Gastroesophageal sphincter (tissue), 3 donors: ENCODE measurements at regions not wholly inside any gene's neighbourhood (a gene's known extent, or its start where the extent isn't known, plus 50 kb on each side); places are given as distances from the start of the nearest gene placed in this dataset.

Experiments used
- CTCF ChIP-seq, 4 experiments: fragments of 200-600 bp in 2 of 4; fragments of 450-650 bp in 2 of 4; sonication (generic) in 1 of 4; IDR thresholded peaks; one replicate each; pipeline ENCODE4 v1.5.1; 2017 to 2019; ENCODE audit warnings: antibody characterized with exemption in 4 of 4, mild to moderate bottlenecking in 2 of 4, moderate library complexity in 2 of 4
- POLR2AphosphoS5 ChIP-seq: sonication (generic); formaldehyde crosslinking; IDR thresholded peaks from one replicate; pipeline ENCODE4 v1.6.1; 2017; ENCODE audit warnings: antibody characterized with exemption

- TF ChIP-seq CTCF (IDR thresholded peaks at IDR 0.05) (no peak), POLR2AphosphoS5 (no peak)
These were observed 861.8 kb downstream of the BCL11A start for GRCh38 chr2:59691518-59692190.
